MM.1S (cell line): ENCODE measurements at regions not wholly inside any gene's neighbourhood (a gene's known extent, or its start where the extent isn't known, plus 50 kb on each side); places are given as distances from the start of the nearest gene placed in this dataset.

Experiments used
- EZH2 ChIP-seq: fragments of 300-600 bp; sonication (generic); optimal IDR thresholded peaks from 2 replicates; pipeline ENCODE3; 2017; ENCODE audit warnings: low read depth, mild to moderate bottlenecking, antibody characterized with exemption, low read length, mixed read lengths
- TF ChIP-seq, protein P1 (sequence below): fragments of 300-600 bp; sonication (generic); IDR thresholded peaks from 2 replicates; pipeline ENCODE4 v1.5.1; 2016; ENCODE audit warnings: antibody characterized with exemption, low read length, mixed read lengths

DNA sequence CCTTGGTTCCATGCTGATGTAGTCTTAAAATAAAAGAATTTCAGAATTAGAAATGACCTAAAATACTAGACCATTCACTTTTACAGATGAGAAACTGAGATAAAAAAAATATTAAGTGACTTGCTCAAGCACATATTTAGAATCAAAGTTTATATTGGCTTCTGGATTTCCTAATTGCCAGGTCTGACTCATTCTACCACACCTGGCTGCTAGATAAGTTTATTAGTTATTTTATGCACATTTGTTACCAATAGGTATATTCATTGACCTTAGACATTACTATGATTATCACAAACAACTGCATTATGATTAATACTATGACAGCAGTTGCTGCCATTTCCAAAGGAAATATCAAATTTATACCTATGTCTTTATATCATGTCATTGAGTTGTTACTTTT is 497.5 kb downstream of the RWDD3 start:
- TF ChIP-seq, protein P1, sequence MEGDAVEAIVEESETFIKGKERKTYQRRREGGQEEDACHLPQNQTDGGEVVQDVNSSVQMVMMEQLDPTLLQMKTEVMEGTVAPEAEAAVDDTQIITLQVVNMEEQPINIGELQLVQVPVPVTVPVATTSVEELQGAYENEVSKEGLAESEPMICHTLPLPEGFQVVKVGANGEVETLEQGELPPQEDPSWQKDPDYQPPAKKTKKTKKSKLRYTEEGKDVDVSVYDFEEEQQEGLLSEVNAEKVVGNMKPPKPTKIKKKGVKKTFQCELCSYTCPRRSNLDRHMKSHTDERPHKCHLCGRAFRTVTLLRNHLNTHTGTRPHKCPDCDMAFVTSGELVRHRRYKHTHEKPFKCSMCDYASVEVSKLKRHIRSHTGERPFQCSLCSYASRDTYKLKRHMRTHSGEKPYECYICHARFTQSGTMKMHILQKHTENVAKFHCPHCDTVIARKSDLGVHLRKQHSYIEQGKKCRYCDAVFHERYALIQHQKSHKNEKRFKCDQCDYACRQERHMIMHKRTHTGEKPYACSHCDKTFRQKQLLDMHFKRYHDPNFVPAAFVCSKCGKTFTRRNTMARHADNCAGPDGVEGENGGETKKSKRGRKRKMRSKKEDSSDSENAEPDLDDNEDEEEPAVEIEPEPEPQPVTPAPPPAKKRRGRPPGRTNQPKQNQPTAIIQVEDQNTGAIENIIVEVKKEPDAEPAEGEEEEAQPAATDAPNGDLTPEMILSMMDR: no peak
- TF ChIP-seq EZH2: no peak
